NB4 (cell line): ENCODE measurements at regions not wholly inside any gene's neighbourhood (a gene's known extent, or its start where the extent isn't known, plus 50 kb on each side); places are given as distances from the start of the nearest gene placed in this dataset.

Experiments
- DNase-seq: peaks from one replicate; pipeline ENCODE4 v3.0.0; 2010; ENCODE audit warnings: low read depth
- H3K4me3 ChIP-seq: one replicate; pipeline ENCODE4 v1.5.1; 2011; ENCODE audit warnings: mild to moderate bottlenecking, low read depth, low read length, moderate library complexity
- MYC ChIP-seq: IDR thresholded peaks from 2 replicates; pipeline ENCODE4 v1.6.1; 2011; ENCODE audit warnings: low read depth, low read length
- POLR2A ChIP-seq: IDR thresholded peaks from 2 replicates; pipeline ENCODE4 v1.6.1; 2011; ENCODE audit warnings: mild to moderate bottlenecking; ENCODE audit not compliant: insufficient read length; ENCODE audit errors: extremely low read depth
- TF ChIP-seq, protein P1 (sequence below): IDR thresholded peaks from 2 replicates; pipeline ENCODE4 v1.6.1; 2011; ENCODE audit warnings: low read depth, low read length
- TF ChIP-seq, protein P2 (sequence below): IDR thresholded peaks from one replicate; pipeline ENCODE4 v1.5.1; 2012; ENCODE audit warnings: low read depth, low read length

DNA sequence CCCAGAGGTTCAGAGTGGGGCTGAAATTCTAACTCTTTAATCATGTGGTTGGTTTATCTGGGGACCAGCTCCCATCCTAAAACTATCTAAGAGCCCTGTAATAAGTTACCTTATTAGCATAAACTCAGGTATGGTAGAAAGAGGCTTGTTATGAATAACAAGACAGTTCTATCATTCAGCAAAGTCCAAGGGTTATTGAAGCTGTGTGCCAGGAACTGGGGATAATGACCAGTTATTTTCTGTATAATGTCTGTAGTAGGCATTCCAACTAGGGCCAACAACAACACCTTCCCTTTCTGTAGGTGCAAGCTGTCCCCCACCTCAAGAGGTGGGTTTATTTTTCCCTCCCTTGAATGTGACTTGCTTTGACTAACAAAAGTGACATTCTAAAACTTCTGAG, 170.1 kb downstream of the CD83 start:
- TF ChIP-seq, protein P1, sequence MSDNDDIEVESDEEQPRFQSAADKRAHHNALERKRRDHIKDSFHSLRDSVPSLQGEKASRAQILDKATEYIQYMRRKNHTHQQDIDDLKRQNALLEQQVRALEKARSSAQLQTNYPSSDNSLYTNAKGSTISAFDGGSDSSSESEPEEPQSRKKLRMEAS: no peak
- no peak for TF ChIP-seq POLR2A
- TF ChIP-seq, protein P2, sequence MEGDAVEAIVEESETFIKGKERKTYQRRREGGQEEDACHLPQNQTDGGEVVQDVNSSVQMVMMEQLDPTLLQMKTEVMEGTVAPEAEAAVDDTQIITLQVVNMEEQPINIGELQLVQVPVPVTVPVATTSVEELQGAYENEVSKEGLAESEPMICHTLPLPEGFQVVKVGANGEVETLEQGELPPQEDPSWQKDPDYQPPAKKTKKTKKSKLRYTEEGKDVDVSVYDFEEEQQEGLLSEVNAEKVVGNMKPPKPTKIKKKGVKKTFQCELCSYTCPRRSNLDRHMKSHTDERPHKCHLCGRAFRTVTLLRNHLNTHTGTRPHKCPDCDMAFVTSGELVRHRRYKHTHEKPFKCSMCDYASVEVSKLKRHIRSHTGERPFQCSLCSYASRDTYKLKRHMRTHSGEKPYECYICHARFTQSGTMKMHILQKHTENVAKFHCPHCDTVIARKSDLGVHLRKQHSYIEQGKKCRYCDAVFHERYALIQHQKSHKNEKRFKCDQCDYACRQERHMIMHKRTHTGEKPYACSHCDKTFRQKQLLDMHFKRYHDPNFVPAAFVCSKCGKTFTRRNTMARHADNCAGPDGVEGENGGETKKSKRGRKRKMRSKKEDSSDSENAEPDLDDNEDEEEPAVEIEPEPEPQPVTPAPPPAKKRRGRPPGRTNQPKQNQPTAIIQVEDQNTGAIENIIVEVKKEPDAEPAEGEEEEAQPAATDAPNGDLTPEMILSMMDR: no peak
- no peak for TF ChIP-seq MYC
- no peak for DNase-seq
- H3K4me3 ChIP-seq: no peak overlapping the region

DNA sequence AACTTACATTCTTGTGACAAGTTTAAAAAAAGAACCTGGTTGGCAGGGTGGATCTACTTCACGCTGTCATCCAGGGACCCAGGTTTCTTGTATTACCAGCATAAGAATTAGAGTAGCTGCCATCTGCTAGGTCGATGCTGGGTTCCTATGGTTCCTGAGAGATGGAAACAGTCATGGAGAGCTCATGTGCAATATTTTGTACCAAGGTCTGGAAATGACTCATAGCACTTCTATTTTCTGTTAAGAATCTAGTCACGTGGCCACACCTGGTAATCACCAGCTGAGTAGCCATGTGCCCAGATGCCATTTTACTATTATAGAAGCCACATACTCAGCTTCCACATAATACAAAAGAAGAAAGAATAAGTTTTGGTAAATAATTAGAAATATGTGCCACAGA, 171.3 kb downstream of the CD83 start:
- TF ChIP-seq, protein P1: no peak
- TF ChIP-seq POLR2A (no peak), MYC (no peak)
- TF ChIP-seq, protein P2: no peak
- H3K4me3 ChIP-seq: no peak overlapping the region
- DNase-seq: no peak

DNA sequence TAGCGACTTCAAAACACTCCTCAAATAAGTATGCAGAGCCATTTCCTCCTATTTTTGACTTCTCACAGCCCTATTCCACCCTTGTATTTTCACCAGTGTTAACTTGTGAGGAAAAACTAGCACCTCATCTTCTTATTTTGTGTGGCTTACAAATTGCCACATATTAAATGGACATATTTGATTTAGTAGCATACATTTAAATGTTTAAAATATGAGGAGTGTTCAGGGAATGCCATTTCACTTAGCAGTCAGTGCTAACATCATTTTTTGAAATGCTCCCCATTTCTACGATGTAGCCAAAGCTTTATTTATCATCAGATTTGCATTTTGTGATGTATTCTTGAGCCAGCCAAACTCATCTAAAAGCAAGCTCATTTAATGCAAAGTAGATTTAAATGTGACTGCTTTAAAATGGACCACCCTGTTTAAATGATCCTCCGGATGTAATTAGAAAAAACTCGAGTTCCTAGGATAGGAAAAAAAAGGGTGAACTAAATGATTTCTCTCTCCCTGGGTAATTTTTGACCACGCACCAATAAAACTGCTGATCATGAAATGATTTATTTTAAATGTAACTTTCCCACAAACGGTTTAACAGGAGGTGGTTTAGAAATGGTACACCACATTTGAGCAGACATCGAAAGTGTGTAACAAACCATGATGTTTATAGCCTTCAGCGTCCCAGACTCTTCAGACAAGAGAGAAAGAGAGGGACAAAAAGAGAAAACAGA, 172.6 kb downstream of the CD83 start:
- no peak overlapping the region for H3K4me3 ChIP-seq
- TF ChIP-seq POLR2A: no peak
- no peak for TF ChIP-seq MYC
- TF ChIP-seq, protein P1: no peak
- TF ChIP-seq, protein P2: no peak
- no peak for DNase-seq

DNA sequence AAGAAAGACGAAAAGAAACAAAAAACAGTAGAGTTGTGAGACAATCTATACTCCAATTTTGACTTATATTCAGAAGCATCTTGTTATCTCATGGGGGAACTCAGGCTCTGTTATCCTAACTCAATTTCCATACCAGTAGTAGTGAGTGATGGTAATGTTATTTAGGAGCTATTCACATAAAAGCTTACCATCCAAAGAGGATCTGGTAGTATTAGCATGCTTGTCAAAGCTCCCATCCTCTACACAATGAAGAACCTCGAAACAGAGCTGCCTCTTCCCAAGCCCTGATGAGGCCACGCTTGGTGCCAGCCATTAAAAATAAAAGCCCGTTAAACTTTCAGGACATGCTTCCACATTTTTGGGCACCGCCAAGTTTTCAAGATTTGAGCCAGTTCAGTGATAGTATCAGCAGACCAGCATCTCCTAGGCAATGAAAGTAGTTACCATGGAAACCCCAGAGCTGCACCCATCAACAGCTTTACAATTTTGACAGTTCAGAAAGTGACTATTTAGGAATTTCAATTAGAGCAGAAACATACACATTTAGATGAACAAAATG, 173.3 kb downstream of the CD83 start:
- no peak overlapping the region for H3K4me3 ChIP-seq
- no peak for DNase-seq
- TF ChIP-seq, protein P2: no peak
- TF ChIP-seq, protein P1: no peak
- TF ChIP-seq POLR2A: no peak
- no peak for TF ChIP-seq MYC

DNA sequence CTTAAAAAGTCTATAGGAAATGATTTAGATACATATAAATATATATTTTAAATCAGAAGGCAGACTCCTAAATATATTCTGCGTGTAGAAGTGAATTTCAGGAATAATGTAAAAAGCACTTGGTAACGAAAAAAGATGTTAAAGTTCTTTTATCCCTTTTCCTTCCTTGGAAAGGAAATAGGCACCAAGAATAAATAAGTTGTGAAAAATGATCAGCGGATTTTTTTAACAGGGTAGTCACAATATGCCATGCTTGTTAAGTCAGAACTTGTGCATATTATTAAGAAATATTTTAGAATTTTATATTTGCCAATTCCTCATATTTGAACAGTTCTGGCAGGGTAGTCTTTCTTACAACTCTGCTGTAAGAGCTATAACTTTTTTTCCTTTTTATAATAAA, 173.8 kb downstream of the CD83 start:
- TF ChIP-seq, protein P2: no peak
- no peak for TF ChIP-seq POLR2A
- TF ChIP-seq, protein P1: no peak
- DNase-seq: no peak
- H3K4me3 ChIP-seq: no peak overlapping the region
